Hematopoietic multipotent progenitor cell treated with erythropoietin and hydrocortisone succinate and interleukin-3 and kit ligand, for 8 days (in vitro differentiated cells): ENCODE measurements at regions not wholly inside any gene's neighbourhood (a gene's known extent, or its start where the extent isn't known, plus 50 kb on each side); places are given as distances from the start of the nearest gene placed in this dataset.
"Not testable (repeated sequence)": the region's sequence is repeated elsewhere in the genome, so short reads cannot be mapped to it uniquely, and the experiment has no call there.

Experiments
- DNase-seq: peaks from one replicate; pipeline ENCODE4 v3.0.0-alpha.2; 2015

DNA sequence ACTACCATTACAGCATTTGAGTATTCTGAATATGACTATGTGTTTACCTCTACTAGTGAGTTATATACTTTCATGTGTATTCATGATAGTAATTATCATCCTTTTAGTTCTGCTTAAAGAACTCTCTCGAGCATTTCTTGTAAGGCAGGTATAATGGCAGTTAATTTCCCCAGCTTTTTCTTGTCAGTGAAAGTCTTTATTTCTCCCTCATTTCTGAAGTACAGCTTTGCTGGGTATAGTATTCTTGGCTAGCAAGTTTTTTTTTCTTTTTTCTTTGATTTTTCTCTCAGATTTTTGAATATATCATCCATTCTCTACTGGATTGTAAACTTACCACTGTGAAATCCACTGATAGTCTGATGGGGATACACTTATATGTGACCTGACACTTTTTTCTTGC is 165.9 kb upstream of the ARHGAP5 start:
- no peak for DNase-seq

DNA sequence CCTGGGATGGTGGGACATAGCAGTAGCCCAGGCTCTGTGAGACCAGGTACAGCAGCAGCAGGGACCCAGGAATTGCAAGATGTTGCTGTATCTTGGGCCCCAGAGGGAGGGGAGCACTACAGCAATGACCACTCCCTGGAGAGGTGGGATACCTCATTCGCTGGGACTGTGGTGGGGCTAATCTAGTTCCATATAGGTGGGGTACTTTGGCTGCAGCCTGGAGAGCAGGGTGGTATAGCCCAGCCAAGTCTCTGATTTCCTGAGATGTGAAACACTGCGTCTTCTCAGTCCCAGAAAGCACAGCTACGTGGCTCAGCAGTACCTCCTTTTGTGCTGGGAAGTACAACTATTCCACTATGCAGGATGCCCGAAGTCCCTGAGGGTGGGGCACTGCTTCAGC is 163.7 kb upstream of the ARHGAP5 start:
- DNase-seq, result no peak

DNA sequence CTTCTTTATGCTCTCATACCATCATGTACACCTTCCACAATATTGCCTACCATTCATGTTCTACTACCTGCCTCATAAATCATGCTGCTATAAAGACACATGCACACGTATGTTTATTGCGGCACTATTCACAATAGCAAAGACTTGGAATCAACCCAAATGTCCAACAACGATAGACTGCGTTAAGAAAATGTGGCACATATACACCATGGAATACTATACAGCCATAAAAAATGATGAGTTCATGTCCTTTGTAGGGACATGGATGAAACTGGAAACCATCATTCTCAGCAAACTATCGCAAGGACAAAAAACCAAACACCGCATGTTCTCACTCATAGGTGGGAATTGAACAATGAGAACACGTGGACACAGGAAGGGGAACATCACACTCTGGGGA is 158.8 kb upstream of the ARHGAP5 start:
- DNase-seq, result not testable (repeated sequence)

DNA sequence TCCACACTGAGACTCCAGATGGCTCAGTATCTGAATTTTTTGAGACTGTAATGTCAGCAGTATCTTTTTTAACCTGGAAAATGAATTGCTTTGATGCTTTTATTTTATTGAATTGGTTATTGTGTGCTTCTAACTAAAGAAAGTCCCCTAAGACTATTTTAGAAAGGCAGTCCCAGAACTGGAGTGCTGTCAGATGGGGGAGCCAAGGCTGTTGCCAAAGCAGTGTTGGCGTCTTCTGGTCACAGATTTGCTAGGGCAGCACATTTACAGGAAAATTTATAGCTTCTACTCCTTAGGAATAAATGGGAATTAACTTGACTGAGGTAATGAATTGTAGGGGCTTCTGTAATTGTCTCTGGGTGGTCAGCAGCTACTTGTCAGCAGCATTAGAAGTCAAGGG is 157.1 kb upstream of the ARHGAP5 start:
- DNase-seq, result no peak

DNA sequence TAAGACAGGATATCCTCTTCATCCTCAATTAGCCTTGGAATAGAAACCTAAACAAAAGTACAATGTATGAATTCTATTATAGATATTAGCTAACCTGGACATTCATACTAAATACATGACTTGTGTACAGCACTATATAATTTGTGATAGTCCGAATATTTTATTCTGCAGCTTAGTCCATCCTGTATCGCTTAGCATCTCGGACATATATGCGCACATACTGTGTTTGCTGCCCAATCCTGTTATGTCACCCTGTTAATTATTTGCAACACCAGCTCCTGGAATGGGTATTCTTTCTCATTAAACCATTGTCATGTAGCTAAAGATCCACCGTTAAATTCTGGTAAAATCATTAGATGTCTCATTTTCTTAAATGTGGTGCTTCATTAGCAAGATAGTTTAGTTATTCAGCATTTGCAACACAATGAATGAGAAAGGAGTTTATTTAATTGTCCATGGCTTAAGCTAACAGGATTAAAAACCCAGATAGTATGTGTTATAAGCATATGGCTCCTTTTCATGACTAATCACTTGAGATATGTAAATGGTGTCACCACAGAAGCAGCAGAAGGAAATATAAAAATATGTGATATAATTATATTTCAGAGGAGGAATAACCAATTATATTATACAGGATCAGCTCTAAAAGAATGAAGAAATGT is 156.0 kb upstream of the ARHGAP5 start:
- no peak for DNase-seq

DNA sequence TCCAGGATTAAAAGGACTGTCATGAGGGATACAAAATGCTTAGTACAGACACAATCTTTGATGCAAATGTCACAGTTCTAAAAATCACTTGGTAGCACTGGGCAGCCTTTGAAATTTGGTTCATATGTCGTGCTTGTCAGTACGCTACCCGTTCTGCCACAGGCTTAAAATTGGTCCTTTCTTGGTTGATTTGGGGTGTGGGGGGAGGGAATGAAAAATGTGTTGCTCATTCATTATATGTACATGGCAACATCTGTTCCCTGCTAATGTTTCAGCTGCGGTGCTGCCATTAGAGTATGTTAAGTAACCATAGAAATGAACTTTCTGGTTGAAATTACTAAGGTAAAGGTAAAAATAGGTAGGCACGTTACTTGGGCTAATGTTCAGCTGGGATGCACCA is 155.4 kb upstream of the ARHGAP5 start:
- DNase-seq, result no peak

DNA sequence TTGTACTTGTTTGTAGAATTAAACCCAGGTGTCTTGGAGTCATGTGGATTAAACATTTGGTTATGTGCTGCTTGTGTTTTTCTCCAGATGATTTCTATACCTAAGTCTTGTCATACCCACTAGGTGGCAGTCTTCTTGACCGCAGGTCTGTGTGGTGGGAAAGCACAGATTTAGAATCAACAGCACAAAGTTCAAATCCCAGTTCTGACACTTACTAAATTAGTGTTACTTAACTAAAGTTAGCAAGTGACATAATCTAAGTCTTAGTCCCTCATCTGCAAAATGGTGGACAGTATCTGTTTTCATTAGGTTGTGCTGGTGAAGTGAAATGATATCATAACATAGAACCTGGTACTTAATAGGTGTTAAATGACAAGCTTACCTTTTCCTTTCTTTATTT is 151.0 kb upstream of the ARHGAP5 start:
- DNase-seq, result peak; percentile 48

DNA sequence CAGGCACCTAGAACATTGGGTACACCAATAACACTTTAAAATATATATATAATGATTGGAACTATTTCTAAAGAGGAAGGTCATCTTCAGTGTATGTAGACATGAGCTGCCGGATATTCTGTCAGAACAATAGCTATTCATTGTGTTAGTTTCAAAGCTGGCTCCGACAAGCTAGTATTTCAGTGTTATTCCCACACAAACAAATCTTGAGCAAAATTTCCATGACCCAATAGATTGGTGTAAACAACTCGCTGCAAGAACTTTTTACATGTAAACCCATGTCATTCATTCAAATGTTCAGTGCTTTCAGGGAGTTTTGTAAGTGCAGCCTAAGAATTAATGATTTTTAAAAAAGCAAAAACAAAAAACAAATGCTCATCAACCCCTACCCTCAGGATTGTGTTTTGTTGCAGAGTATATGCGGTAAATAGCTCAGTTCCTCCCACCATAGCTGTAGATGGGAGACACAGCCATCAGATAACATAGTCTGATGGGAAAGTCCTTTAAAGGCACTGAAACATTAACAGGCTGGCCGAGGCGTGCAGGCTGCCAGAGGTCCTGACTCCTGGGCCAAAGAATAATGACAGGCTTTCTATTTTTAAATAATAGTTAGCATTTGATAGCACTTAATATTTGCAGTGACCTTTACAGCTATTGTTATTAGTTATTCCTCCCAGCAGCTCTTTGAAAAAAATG is 150.3 kb upstream of the ARHGAP5 start:
- DNase-seq, result no peak

DNA sequence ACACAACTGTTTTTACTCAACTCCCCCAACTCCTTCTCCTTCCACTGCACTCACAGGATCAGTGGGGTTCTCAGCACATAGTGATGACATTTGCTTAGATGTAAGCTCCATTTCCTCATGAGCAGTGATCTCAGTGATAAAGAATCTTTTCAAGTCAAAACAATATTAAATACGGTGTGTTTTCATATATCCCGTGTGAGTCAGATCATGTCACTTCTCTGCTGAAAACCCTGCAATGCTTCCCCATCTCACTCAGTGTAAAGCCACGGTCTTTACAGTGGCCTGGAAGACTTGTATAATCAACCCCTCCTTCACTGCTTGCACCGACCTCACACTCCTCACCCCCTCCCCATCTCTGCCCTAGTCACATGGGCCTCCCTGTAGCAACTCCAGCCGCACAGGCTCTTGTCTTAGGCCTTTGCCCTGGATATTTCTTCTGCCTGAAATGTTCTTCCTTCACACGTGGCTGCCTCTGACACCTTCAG is 149.7 kb upstream of the ARHGAP5 start:
- no peak for DNase-seq

DNA sequence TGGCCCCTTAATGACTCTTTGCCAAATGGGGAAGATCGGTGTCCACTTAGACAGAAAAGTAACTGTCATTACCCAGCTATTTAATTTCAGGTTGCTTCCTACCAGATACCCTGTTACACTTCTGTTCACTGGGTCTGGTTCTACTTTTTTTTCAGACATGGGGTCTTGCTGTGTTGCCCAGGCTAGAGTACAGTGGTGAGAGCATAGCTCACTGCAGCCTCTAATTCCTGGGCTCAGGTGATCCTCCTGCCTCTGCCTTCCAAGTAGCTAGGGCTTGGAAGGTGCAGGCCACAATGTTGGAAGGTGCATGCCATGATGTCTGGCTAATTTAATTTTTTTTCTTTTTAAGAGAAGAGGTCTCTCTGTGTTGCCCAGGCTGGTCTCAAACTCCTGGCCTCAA is 147.0 kb upstream of the ARHGAP5 start:
- no peak for DNase-seq

DNA sequence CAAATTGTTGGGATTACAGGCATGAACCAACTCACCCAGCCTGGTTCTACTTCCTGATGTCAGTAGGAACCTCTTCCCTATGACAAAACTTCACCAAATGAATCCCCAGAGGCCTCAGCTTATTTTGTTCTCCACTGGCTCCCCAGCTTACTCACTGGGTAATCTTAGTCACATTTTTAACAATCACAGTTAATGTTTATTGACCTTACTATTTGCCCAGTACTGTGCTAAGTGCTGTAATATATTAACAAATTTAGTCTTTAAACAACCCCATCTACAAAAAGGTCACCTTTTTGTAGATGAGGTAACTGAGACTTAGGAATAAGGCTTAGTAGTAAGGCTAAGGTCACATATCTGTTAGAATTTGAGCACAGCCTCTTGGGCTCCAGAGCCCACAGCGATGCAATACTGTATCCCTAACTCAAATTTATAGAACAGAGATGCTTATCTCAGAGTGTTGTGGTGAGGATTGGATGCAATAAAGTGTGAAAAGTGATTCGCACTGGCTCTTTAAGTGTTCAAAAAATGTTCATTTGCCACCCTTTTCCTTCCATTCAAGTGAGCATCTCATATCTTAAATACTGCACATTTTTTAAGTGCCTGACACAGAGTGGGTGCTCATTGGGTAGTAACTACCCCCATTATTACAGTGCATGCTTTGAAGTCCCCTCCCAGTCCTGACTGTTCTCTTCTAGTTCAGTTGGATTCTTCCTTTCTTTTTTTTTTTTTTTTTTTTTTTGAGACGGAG is 146.4 kb upstream of the ARHGAP5 start:
- DNase-seq, result no peak

DNA sequence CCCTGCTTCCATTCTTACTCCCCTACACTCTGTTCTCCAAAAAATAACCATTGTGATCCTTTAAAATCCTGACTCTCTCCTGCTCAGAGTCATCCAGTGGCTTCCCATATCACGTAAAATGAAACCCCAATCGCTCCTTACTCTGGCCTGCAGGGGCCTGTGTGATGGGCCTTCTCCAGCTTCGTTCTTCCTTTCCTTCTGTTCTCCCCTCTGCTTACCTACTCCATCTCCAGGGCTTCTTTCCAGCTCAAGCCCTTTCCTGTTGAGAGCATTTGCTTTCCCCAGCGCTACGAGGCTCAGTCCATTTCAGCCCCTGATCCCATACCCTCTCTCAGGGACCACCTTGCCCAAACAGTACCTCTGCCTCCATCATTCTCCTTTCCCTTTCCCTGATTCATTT is 144.4 kb upstream of the ARHGAP5 start:
- no peak for DNase-seq

DNA sequence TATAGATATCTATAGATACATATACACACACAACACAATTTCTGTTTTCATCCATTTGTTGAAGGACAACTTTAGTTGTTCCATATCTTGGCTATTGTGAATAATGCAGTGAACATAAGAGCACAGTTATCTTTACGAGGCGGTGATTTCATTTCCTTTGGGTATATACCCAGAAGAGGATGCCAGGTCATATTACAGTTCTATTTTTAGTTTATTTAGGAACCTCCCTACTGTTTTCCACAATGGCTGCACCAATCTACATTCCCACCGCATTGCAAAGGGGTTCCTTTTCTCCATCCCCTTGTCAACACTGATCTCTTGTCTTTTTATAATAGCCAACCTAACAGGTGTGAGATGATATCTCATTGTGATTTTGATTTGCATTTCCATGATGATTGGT is 143.4 kb upstream of the ARHGAP5 start:
- DNase-seq, result no peak

DNA sequence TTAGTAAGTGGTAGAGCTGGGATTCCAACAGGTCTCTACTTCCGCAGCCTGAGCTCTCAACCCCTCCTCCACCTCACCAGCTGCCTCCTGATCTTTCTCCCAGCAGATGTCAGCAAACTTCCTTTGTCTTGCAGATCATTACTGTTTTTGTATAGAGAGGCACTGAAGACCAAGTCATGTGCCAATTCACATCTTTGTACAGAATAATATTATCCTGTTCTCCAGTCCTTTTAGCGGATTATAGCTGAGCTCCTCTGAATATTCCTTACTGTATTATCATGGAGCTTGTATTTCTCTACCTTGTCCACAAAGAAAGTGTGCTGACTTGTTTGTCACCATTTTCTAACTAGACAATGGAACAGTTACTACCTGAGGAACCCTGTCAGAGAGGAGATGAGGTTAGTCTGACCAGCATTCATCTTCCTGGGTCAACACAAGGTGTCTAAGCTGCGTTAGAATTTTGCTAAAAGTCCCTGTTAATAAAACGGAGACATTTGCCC is 142.3 kb upstream of the ARHGAP5 start:
- DNase-seq, result peak; percentile 29

DNA sequence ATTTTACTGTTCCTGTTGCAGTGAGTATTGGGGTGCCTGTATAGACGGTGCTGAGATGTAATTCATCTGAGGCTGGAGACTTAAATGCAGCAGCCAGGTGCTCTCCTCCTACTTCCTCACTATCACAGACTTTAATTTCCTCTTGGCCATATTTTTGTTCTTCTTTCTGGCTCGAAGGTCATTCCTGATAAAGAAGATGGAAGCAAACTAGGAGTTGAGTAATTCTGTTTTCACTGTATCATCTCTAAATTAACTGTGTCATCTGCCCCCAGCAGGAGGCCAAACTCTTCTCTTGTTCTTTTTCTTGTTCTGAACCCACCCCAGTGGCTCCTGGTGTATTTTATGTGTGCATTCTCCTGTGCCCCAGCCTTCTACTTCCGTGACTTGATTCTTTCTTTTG is 141.7 kb upstream of the ARHGAP5 start:
- DNase-seq, result no peak

DNA sequence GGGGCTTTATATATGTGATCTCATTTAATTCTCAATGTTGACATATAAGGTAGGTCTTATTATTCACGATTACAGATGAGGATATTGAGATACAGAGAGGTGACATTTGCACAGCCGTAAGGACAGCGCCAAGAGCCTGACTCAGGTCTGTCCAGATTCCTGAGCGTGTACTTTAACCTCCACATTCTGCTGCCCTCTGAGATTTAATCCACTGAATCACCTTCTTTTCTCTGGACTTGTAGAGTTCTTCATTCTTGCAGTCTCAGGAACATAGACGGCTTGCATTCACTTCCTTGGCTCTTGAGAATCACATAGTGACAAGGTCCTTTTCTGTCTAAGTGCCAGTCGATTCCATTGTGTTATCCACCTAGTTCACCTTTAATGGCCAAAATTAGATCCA is 141.0 kb upstream of the ARHGAP5 start:
- no peak for DNase-seq

DNA sequence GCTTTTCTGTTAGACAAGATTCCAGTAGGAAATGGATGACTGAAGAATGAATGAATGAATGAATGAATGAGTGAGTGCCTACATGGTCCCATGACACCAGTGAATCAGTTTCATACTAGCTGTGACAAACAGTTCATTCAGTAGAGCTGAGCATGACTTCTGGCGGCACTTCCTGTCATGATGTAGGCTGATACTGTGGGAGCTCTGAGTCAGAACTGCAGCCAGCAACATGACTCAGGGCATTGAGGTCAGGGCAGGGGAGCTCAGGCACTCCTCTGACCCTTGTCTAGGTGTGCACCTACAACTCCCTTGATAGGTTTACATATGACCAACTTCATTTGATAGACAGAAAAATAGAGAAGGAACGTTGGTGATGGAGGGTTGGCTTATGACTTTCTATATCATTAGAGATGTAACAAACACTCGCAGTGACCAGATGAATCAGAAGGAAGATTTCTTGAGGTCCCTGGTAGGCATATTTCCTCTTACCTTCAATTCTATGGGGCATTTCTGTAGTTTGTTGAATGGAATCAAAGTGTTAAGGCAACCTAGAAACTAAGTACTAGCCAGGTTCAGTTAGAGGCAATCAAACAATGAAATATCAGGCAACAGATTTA is 139.3 kb upstream of the ARHGAP5 start:
- peak; percentile 60 for DNase-seq

DNA sequence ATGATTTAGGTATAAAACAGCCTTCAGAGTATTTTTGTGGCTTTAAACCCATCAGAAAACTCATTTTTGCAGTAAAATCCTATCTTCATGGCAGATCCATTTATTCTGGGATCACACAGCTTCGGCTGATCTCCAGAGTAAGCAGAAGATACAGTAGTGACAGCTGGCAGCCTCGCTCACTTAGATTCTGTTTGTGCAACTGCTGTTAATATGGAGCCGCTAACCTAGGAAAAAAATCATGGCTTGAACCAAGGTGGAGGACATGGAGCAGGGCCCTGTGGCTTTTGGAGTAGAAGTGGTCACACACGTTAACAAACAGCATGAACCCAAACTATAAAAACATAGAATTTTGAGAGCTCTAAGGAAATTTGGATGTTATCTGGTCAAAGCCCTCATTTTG is 137.2 kb upstream of the ARHGAP5 start:
- no peak for DNase-seq

DNA sequence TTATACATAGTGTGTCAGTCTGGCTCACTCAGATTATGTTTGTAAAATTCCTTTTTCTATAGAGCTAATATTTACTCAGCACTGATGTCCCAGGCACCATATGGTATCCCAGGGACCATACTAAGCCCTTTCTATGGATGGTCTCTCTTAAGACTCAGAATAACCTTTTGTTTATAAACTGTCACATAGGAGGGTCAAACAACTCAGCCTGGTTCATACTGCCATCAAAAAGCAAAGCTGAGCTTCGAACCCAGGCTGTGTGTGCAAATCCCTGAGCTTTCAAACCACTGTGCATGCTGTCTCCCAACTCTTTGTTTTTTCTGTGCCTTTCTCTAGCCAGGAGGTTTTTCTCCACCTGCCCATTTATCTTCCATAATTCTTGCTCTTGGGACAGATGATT is 135.6 kb upstream of the ARHGAP5 start:
- DNase-seq, result no peak

DNA sequence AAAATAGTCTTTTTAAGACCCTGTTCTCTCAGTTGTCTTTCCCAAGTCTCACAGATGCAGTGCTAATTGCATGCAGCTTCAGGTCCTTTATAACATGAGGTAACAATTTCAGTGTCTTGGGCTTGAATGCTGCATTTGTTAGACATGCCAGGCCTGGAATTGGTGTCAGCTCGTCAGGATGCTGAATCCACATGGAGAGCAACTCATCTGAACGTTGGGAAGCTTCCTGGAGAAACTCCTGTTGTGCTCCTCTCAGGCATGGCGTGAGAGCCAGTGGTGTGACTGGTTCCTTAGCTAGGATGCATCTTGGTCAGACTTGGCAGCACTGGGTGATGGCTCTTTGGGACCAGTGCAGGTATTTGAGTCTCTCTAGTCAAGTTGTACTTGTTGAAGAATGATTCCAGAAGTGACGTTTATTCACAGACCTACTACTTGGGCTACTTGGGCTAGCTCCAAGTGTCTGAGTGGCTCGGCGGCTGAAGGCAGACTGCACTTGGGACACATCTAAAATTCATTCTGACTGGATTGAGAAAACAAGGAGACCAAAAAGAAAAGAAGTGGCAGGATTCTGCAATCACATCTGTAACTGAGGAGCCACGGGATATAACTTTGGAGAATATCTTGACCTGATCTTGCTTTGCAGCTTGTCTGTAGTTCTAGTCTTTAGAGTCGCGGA is 134.8 kb upstream of the ARHGAP5 start:
- no peak for DNase-seq

DNA sequence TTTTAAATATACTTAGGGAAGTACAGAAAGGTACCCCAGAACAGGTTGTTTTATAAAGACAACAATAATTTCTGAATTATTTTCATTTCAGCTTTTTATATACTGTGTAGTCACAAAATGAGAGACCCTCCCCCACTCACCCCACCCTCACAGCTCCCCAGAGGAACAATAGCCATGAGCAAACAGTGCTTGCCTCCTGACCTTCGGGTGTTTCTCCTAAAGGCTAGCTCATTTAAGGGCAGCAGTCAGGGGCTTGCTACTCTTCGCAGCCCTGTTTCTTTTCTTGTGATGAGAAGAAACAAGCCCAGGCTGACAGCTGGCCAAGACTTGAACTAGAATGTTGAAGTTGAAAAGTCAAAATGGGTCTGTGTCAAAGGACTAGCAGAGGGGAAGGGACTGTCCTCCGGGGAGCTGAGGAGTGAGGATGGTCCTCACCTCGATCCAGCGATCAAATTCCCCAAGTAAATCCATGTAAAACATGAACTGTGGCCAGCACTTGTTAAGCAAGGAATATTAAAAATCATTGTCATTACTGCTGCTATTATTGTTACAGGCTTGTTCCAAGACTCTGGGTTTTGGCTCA is 133.8 kb upstream of the ARHGAP5 start:
- no peak for DNase-seq

DNA sequence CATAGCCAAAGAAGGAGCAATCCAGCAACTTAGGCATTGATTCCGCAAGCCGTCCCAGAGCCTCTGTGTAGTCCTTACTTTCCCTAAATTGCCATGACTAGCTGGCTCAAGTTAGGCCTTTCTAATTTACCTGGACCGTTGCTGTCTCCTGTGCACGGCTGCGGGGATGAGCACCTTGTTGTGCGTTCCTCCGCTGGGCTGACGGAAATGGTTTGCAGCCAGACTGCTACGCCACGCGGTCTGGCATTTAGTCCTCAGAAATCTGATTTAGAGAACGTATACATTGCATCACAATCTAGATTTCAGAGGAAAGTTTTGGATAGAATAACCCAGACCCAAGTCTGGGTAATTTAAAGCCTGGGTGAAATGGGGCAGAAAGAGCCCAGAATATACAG is 133.2 kb upstream of the ARHGAP5 start:
- DNase-seq, result no peak
